ENCODE measurements at regions not wholly inside any gene's neighbourhood (a gene's known extent, or its start where the extent isn't known, plus 50 kb on each side); places are given as distances from the start of the nearest gene placed in this dataset.
"Not testable (repeated sequence)": the region's sequence is repeated elsewhere in the genome, so short reads cannot be mapped to it uniquely, and the experiment has no call there.

DNA sequence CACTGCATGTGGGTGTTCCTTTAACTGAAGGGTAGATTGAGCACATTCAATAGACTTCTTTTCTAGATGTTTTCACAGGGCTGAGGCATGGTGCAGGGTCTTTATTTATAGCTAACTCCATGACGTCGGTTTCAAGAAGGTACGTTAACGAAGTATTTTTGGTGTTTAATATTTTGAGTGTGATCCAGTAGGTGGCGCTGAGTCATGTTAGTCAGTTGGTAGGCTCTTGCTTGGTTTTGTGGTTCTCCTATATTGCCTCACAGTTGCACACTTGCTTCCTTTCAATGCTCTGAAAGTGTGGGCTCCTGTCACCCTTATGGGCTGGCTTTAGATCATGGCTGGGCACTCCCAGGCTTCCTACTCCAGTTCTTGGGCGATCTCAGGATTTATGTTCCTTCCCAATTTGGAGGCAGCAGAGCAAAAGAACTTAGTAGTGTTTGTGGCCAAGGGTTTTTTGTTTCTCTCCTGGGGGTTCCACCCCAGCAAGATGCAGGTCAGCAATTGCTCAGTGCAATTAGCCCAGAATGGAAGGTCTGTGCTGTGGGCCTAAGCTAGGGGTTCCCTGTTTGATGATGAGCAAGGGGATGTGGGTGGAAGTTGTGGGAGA lies 471.6 kb upstream of the FOXG1 start:
- DNase-seq = peak; percentile 20

GRCh38 chr14:28297559-28297958 lies 469.0 kb upstream of the FOXG1 start:
- DNase-seq = no peak

DNA sequence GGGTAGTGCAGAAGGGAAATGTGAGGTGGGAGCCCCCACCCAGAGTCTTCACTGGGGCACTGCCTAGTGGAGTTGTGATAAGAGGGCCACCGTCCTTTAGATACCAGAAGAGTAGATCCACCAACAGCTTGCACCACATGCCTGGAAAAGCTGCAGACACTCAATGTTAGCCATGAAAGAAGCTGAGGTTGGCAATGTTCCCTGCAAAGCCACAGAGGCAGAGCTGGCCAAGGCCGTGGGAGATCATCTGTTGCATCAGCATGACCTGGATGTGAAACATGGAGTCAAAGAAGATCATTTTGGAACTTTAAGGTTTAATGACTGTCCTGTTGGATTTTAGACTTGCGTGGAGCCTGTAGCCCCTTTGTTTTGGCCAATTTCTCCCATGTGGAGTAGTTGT lies 468.4 kb upstream of the FOXG1 start:
- DNase-seq = no peak

- DNase-seq = no peak
These were observed 467.4 kb upstream of the FOXG1 start for GRCh38 chr14:28299227-28299626.

DNA sequence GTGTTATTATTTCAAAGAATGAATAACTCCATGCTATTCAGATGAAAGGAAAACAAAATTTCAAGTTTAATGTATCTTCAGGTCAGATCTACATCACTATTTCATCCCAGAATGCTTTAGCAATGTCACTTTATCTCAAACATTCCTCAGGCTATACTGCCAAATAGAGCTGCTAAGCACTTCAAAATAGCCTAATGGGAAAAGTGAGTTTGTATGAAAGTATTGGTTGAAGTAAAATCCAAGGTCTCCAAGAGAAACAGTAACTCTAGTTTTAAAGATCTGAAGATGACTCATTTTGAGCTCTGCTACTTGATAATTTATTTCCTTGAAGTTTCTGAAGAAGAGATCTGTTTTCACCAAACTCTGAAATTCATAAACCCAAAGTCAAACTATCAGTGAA lies 466.2 kb upstream of the FOXG1 start:
- no peak for DNase-seq

- no peak for DNase-seq
These were observed 465.4 kb upstream of the FOXG1 start for GRCh38 chr14:28301179-28301578.

DNA sequence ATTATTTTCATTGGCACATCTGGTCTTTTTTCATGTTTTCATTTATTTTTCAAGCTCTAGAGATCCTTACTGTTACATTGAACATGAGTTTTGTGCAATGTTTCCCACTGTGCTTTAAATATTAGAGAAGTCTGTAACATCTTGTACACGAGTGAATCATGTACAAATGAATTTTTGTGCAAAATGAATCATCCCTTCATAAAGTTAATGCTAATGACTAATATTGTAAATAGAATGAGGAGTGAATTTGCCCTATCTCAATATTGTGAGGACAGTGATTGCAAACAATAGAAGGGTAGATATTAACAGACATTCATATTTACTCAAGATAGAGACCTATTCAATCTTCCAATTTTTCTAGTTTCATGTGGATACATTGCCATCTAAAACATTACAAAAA lies 463.3 kb upstream of the FOXG1 start:
- DNase-seq = no peak

DNA sequence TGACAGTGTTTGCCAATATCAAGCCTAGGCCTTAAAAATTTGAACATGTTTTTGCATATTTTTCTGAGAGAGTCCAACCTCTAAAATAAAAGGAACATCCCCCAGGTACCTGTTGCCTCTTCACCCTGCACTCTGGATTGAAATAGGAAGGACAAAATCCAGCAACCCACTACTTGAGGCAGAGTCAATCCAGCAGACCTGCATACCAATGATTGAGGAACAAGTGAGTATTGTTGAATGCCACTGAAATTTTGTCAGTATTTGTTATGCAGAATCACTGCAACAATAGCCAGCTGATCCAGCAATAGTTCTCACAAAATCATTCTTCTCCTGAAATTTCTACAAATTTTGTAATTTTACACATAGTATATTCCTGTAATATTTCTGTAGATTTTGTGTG lies 460.6 kb upstream of the FOXG1 start:
- DNase-seq = no peak

DNA sequence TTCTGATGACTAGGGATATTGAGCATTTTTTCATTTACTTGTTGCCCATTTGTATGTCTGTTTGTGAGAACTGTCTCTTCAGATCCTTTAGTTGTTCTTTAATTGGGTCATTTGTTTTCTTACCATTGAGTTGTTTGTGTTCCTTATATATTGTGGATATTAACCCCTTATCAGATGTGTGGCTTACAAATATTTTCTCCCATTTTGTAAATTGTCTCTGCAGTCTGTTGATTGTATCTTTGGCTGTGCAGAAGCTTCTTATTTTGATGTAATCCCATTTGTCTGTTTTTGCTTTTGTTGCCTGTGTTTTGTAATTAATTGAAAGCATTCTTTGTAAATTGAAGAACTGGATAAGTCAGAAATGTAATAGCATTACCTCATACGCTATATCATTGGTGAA lies 459.1 kb upstream of the FOXG1 start:
- DNase-seq = no peak

DNA sequence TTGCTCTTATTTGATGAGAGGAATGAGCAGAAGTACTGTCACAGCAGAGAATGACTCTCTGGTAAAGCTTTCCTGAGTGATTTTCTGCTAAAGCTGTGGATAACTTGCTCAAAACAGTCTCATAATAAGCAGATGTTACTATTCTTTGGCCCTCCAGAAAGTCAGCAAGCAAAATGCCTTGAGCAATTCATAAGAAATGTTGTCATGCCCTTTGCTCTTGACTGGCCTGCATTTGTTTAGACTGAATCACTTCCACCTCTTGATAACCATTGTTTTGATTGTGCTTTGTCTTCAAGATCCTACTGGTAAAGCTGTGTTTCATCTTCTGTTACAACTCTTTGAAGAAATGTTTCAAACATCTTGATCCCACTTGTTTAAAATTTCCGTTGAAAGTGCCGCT lies 457.9 kb upstream of the FOXG1 start:
- DNase-seq = no peak

DNA sequence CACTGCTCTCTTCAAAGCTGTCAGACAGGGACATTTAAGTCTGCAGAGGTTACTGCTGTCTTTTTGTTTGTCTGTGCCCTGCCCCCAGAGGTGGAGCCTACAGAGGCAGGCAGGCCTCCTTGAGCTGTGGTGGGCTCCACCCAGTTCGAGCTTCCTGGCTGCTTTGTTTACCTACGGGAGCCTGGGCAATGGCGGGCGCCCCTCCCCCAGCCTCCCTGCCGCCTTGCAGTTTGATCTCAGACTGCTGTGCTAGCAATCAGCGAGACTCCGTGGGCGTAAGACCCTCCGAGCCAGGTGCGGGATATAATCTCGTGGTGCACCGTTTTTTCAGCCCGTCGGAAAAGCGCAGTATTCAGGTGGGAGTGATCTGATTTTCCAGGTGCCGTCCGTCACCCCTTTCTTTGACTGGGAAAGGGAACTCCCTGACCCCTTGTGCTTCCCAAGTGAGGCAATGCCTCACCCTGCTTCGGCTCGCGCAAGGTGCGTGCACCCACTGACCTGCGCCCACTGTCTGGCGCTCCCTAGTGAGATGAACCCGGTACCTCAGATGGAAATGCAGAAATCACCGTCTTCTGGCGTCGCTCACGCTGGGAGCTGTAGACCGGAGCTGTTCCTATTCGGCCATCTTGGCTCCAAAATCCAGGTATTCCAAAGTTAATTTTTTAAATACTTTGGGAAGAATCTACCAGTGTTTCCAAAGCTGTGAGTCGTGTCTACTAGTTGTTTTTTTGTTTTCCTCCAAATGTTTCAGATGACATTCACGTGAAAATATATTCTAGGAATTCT lies 448.5 kb upstream of the FOXG1 start:
- DNase-seq = not testable (repeated sequence)

- DNase-seq = no peak
These were observed 444.9 kb upstream of the FOXG1 start for GRCh38 chr14:28321475-28322244.

GRCh38 chr14:28323366-28323765 lies 443.2 kb upstream of the FOXG1 start:
- no peak for DNase-seq

- DNase-seq = no peak
These were observed 442.4 kb upstream of the FOXG1 start for GRCh38 chr14:28323951-28324741.

GRCh38 chr14:28340816-28341215 lies 425.8 kb upstream of the FOXG1 start:
- DNase-seq = no peak

DNA sequence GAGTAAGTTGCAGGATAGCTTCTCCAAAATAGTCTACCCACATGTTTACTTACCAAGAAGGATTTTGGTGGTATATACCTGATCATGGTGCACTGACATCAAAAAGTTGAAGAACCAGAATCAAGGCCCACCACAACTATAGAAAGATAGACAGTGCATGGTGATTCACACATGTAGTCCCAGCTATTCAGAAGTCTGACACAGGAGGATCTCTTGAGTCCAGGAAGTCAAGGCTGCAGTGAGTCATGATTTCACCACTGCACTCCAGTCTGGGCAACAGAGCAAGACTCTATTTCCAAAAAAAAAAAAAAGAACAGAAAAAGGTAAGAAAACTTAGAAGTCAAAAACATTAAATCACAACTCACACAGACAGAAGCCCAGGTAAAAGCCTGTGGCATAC lies 422.2 kb upstream of the FOXG1 start:
- DNase-seq = no peak

GRCh38 chr14:28348797-28349196 lies 417.8 kb upstream of the FOXG1 start:
- DNase-seq = no peak

- DNase-seq = no peak
These were observed 409.8 kb upstream of the FOXG1 start for GRCh38 chr14:28356819-28357218.

DNA sequence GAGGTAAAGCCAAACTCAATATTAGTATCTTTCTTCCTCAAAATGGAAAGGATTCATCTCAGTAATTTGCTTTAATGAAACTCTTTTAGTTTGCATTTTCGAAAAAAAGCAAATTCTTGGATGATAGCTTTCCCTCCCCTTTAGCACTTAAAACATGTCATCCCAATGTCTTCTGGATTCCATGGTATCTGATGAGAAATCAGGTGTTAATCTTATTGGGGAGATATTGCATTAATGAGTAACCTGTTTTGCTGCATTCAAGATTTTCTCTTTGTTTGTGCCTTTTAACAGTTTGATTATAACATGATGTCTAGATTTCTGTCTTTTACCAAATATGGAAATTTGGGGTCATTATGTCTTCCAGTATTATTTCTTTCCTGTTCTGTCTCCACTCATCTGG lies 405.1 kb upstream of the FOXG1 start:
- no peak for DNase-seq

DNA sequence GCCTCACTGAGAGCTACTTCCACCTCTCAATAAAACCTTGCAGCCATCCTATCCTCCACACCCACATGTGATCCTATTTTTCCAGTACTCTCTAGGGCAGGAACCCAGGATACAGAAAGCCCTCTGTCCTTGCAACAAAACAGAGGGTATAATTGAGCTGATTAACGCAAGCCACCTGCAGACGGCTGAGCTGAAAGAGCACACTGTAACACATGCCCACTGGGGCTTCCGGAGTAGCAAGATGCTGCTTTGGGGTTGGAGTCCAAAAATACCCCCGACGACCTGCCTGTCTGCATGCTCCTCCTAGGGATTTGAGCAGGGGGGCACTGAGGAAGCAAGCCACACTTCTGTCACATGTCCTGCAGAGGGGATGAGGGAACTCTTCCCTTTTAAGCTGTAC lies 401.1 kb upstream of the FOXG1 start:
- no peak for DNase-seq

GRCh38 chr14:28373721-28374120 lies 392.9 kb upstream of the FOXG1 start:
- no peak for DNase-seq

GRCh38 chr14:28375295-28375694 lies 391.3 kb upstream of the FOXG1 start:
- DNase-seq = peak; percentile 16

- DNase-seq = no peak
These were observed 384.9 kb upstream of the FOXG1 start for GRCh38 chr14:28381656-28382055.
